ENCODE measurements at regions not wholly inside any gene's neighbourhood (a gene's known extent, or its start where the extent isn't known, plus 50 kb on each side); places are given as distances from the start of the nearest gene placed in this dataset.

DNA sequence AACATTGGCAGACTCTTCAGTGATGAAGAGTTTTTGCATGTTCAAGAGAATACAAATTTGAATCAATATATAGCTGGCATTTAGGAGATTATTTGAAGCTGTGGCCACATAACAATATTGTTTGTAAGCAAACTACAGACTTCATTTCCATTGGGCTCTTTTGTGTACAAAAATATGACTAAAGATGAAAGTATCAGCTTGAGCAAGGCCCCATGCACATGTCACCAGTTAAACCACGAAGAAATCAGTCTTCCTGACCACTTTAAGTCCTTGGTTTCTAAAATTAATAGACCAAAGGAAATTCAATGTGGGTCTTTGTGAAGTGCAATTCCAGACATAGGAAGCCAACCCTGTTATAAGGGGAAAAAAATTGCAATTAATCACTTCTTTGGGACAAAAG, 1664.6 kb upstream of the ADGRL3 start:
- H4K20me1 ChIP-seq (ENCODE audit: insufficient read depth, low read length, poor library complexity, severe bottlenecking): no peaks in the 10 kb centered on the region
- no peak overlapping the region for H2AFZ ChIP-seq (ENCODE audit: low read length)
- H3K4me2 ChIP-seq (ENCODE audit: low read depth, low read length, poor library complexity, severe bottlenecking): no peak overlapping the region
- H3K27me3 ChIP-seq (ENCODE audit: insufficient read depth, low read length, poor library complexity, severe bottlenecking): no peaks in the 10 kb centered on the region
- no peaks in the 10 kb centered on the region for H3F3A ChIP-seq (ENCODE audit: low read depth)
- no peak overlapping the region for H3K9ac ChIP-seq (ENCODE audit: low read depth, low read length, poor library complexity, severe bottlenecking)
- no peaks in the 10 kb centered on the region for H3K36me3 ChIP-seq (ENCODE audit: insufficient read depth, low read length)
- H3K79me2 ChIP-seq (ENCODE audit: insufficient read depth, low read length): no peaks in the 10 kb centered on the region
- TF ChIP-seq, protein P1, sequence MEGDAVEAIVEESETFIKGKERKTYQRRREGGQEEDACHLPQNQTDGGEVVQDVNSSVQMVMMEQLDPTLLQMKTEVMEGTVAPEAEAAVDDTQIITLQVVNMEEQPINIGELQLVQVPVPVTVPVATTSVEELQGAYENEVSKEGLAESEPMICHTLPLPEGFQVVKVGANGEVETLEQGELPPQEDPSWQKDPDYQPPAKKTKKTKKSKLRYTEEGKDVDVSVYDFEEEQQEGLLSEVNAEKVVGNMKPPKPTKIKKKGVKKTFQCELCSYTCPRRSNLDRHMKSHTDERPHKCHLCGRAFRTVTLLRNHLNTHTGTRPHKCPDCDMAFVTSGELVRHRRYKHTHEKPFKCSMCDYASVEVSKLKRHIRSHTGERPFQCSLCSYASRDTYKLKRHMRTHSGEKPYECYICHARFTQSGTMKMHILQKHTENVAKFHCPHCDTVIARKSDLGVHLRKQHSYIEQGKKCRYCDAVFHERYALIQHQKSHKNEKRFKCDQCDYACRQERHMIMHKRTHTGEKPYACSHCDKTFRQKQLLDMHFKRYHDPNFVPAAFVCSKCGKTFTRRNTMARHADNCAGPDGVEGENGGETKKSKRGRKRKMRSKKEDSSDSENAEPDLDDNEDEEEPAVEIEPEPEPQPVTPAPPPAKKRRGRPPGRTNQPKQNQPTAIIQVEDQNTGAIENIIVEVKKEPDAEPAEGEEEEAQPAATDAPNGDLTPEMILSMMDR (conservative IDR thresholded peaks at IDR 0.05; ENCODE audit: low read length): no peak
- H3K9me2 ChIP-seq (replicated peaks; ENCODE audit: low read depth, low read length): no peaks in the 10 kb centered on the region
- no peaks in the 10 kb centered on the region for H3K9me3 ChIP-seq (ENCODE audit: insufficient read depth, low read depth, low read length)
- no peaks in the 10 kb centered on the region for H3K4me1 ChIP-seq (ENCODE audit: insufficient read depth, low read length, poor library complexity, severe bottlenecking)
- no peak overlapping the region for H3K4me3 ChIP-seq (ENCODE audit: low read length, poor library complexity, severe bottlenecking)

DNA sequence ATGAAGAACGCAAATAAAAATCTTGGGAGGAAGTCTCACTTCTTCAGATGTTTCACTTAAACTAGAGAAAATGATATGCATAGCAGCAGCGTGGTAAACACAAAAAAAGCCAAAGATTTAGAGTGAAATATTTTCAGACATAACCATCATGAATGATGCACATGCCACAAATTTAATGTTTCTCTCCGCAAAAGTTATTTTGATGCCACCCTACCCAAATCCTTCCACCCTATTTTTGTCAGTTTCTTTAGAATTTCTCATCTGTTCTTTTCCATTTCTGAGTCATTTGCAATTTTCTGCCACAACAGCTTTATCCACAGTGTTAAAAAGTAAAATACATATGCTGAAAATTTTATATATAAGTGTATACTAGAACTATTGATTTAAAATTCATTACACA, 1663.7 kb upstream of the ADGRL3 start:
- TF ChIP-seq EZH2phosphoT487 (IDR thresholded peaks at IDR 0.05; ENCODE audit: borderline replicate concordance): no peak
- TF ChIP-seq, protein P1 (conservative IDR thresholded peaks at IDR 0.05; ENCODE audit: low read length): no peak
- Histone ChIP-seq H3K4me3 (ENCODE audit: low read length, poor library complexity, severe bottlenecking) (no peak overlapping the region), H2AFZ (ENCODE audit: low read length) (no peak overlapping the region), H3K36me3 (ENCODE audit: insufficient read depth, low read length) (no peaks in the 10 kb centered on the region), H4K20me1 (ENCODE audit: insufficient read depth, low read length, poor library complexity, severe bottlenecking) (no peaks in the 10 kb centered on the region), H3K4me1 (ENCODE audit: insufficient read depth, low read length, poor library complexity, severe bottlenecking) (no peaks in the 10 kb centered on the region), H3K27me3 (ENCODE audit: insufficient read depth, low read length, poor library complexity, severe bottlenecking) (no peaks in the 10 kb centered on the region), H3F3A (ENCODE audit: low read depth) (no peaks in the 10 kb centered on the region), H3K79me2 (ENCODE audit: insufficient read depth, low read length) (no peaks in the 10 kb centered on the region), H3K9me2 (replicated peaks; ENCODE audit: low read depth, low read length) (no peaks in the 10 kb centered on the region), H3K9me3 (ENCODE audit: insufficient read depth, low read depth, low read length) (no peaks in the 10 kb centered on the region), H3K9ac (ENCODE audit: low read depth, low read length, poor library complexity, severe bottlenecking) (no peak overlapping the region), H3K4me2 (ENCODE audit: low read depth, low read length, poor library complexity, severe bottlenecking) (no peak overlapping the region)

DNA sequence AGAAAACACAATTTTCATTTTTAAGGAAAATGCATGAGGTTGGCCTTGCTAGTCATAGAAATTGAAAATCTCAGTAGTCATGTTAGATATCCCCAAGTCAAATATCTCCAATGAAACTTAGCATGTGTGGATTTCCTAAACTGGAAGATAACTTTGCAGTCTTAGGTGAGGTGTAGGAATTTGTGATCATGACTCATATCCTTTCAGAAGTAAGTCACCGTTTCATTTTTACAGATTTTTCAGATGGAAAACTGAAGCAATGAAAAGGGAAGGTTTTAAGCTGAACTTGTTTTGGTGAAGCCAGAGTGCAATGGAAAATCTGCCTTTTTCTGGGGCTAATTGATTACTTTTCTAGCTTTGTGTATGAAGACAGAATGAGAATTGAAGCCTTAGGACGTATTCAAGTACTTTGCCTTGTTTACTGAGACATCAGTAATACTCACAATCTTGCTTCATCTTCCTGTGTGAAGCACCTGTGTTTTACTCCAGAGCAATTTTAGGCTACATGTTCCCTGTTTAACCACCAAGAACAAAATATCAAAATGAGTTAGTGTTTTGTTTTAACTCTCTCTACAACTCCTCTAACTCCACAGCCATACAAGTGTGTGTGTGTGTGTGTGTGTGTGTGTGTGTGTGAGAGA, 1662.8 kb upstream of the ADGRL3 start:
- TF ChIP-seq, protein P1 (conservative IDR thresholded peaks at IDR 0.05; ENCODE audit: low read length): no peak
- TF ChIP-seq EZH2phosphoT487 (IDR thresholded peaks at IDR 0.05; ENCODE audit: borderline replicate concordance): no peak

More for the DNA sequence above, 1662.8 kb upstream of the ADGRL3 start:
- Histone ChIP-seq H2AFZ (ENCODE audit: low read length) (no peak overlapping the region), H3K4me3 (ENCODE audit: low read length, poor library complexity, severe bottlenecking) (no peak overlapping the region), H4K20me1 (ENCODE audit: insufficient read depth, low read length, poor library complexity, severe bottlenecking) (no peaks in the 10 kb centered on the region), H3K9me3 (ENCODE audit: insufficient read depth, low read depth, low read length) (no peaks in the 10 kb centered on the region), H3K79me2 (ENCODE audit: insufficient read depth, low read length) (no peaks in the 10 kb centered on the region), H3K27me3 (ENCODE audit: insufficient read depth, low read length, poor library complexity, severe bottlenecking) (no peaks in the 10 kb centered on the region), H3K9ac (ENCODE audit: low read depth, low read length, poor library complexity, severe bottlenecking) (no peak overlapping the region), H3K4me1 (ENCODE audit: insufficient read depth, low read length, poor library complexity, severe bottlenecking) (no peaks in the 10 kb centered on the region), H3K36me3 (ENCODE audit: insufficient read depth, low read length) (no peaks in the 10 kb centered on the region), H3F3A (ENCODE audit: low read depth) (no peaks in the 10 kb centered on the region), H3K4me2 (ENCODE audit: low read depth, low read length, poor library complexity, severe bottlenecking) (no peak overlapping the region), H3K9me2 (replicated peaks; ENCODE audit: low read depth, low read length) (no peaks in the 10 kb centered on the region)
